Bronchial epithelial cell (primary cell): ENCODE measurements at regions not wholly inside any gene's neighbourhood (a gene's known extent, or its start where the extent isn't known, plus 50 kb on each side); places are given as distances from the start of the nearest gene placed in this dataset.

Experiments used
- DNase-seq: peaks from one replicate; pipeline ENCODE4 v3.0.0-alpha.2; 2010; ENCODE audit warnings: low read depth
- FAIRE-seq: peaks from 2 replicates; lab custom pipeline; 2011; peaks lifted over from hg19 to GRCh38; lab: Jason Lieb, UNC
- H3K27me3 ChIP-seq: 2 replicates; pipeline ENCODE4 v1.5.1; 2011; ENCODE audit warnings: low read length; ENCODE audit not compliant: control insufficient read depth, insufficient read depth
- H3K36me3 ChIP-seq: 2 replicates; pipeline ENCODE4 v1.5.1; 2011; ENCODE audit warnings: low read length; ENCODE audit not compliant: control insufficient read depth, insufficient read depth
- H3K4me3 ChIP-seq: 2 replicates; pipeline ENCODE4 v1.5.1; 2011; ENCODE audit warnings: mild to moderate bottlenecking, low read depth, low read length, control low read depth
- TF ChIP-seq, protein P1 (sequence below): IDR thresholded peaks from 2 replicates; pipeline ENCODE4 v1.5.1; 2011; ENCODE audit warnings: mild to moderate bottlenecking, moderate library complexity, low read length, control low read depth, inconsistent platforms; ENCODE audit not compliant: insufficient read depth, severe bottlenecking

- Histone ChIP-seq H3K36me3 (no peaks in the 10 kb centered on the region), H3K4me3 (no peak overlapping the region), H3K27me3 (no peaks in the 10 kb centered on the region)
- FAIRE-seq (no peak), DNase-seq (no peak)
- TF ChIP-seq, protein P1, sequence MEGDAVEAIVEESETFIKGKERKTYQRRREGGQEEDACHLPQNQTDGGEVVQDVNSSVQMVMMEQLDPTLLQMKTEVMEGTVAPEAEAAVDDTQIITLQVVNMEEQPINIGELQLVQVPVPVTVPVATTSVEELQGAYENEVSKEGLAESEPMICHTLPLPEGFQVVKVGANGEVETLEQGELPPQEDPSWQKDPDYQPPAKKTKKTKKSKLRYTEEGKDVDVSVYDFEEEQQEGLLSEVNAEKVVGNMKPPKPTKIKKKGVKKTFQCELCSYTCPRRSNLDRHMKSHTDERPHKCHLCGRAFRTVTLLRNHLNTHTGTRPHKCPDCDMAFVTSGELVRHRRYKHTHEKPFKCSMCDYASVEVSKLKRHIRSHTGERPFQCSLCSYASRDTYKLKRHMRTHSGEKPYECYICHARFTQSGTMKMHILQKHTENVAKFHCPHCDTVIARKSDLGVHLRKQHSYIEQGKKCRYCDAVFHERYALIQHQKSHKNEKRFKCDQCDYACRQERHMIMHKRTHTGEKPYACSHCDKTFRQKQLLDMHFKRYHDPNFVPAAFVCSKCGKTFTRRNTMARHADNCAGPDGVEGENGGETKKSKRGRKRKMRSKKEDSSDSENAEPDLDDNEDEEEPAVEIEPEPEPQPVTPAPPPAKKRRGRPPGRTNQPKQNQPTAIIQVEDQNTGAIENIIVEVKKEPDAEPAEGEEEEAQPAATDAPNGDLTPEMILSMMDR = no peak
Observed at GRCh38 chr21:24197132-24197643, 1410.1 kb downstream of the MRPL39 start.

DNA sequence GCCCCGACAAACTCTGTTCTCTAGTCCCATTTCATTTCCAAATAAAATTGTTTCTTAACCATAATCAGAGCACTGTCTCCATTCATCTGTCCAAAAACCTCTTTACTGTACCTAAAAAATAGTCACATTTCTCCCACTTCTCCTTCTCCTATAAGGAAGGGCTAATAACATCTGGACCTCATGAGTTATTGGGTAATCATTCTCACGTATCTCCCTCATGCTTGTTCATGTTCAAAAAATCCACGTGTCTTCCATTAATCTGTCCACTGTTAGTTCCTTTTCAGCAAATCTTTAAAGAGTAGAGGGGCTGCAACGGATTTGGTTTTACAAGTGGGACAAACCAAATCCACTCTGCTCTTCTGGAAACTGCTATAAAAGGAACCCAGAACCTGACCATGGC lies 1418.8 kb downstream of the MRPL39 start:
- FAIRE-seq = no peak

DNA sequence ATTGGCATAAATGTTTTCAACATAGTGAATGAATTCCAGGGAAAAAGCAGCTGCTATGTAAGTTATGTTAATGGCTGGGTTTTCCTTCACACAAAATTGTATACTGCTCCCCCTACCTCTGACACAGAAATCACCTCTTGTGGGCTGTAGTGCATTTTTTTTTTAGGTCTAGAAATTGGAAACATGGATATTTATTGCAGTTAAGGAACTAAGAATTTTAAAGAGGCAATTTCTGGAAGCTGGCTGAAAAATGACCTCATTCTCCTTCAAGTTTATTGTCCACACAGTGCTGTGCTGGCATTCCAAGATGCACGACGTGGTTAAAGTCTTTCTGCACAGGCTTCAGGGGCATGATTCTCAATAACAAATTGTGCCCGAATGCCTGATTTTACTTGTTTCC lies 1424.2 kb downstream of the MRPL39 start:
- TF ChIP-seq, protein P1 = no peak
- H3K27me3 ChIP-seq = no peaks in the 10 kb centered on the region
- FAIRE-seq = no peak
- DNase-seq = no peak
- no peaks in the 10 kb centered on the region for H3K36me3 ChIP-seq
- H3K4me3 ChIP-seq = no peak overlapping the region

More for the DNA sequence above, 1418.8 kb downstream of the MRPL39 start:
- Histone ChIP-seq H3K36me3 (no peaks in the 10 kb centered on the region), H3K4me3 (no peak overlapping the region), H3K27me3 (no peaks in the 10 kb centered on the region)
- no peak for DNase-seq
- TF ChIP-seq, protein P1 = no peak

GRCh38 chr21:24179110-24179509 lies 1428.2 kb downstream of the MRPL39 start:
- Histone ChIP-seq H3K4me3 (no peak overlapping the region), H3K27me3 (no peaks in the 10 kb centered on the region), H3K36me3 (no peaks in the 10 kb centered on the region)
- TF ChIP-seq, protein P1 = no peak
- FAIRE-seq (no peak), DNase-seq (no peak)

- TF ChIP-seq, protein P1 = no peak
- H3K4me3 ChIP-seq = no peak overlapping the region
- no peaks in the 10 kb centered on the region for H3K36me3 ChIP-seq
- H3K27me3 ChIP-seq = no peaks in the 10 kb centered on the region
- FAIRE-seq (no peak), DNase-seq (no peak)
Observed at GRCh38 chr21:24175106-24175505, 1432.2 kb downstream of the MRPL39 start.

DNA sequence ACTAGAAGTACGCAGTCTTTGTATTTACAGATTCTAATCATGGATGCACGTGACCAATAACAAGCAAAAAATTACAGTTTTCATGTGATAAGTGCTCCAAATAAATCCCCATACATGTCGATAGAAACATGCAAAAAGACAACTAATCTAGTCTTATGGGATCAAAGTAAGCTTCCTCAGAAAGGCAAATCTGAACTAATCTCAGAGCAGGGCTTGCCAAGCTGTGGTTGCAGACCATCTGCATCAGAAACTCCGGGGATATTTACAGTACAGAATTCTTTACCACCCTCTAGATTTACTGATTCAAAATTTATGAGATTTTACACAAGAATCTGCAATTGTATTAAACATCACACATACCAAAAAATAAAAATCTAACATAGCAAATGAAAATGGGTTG lies 1435.5 kb downstream of the MRPL39 start:
- no peak overlapping the region for H3K4me3 ChIP-seq
- no peaks in the 10 kb centered on the region for H3K27me3 ChIP-seq
- no peaks in the 10 kb centered on the region for H3K36me3 ChIP-seq
- no peak for FAIRE-seq
- no peak for DNase-seq
- TF ChIP-seq, protein P1 = no peak
